NT2/D1 (cell line): ENCODE measurements at regions not wholly inside any gene's neighbourhood (a gene's known extent, or its start where the extent isn't known, plus 50 kb on each side); places are given as distances from the start of the nearest gene placed in this dataset.

Experiments used
- YY1 ChIP-seq: IDR thresholded peaks from 2 replicates; pipeline ENCODE4 v1.6.1; 2011; ENCODE audit not compliant: insufficient read length, insufficient read depth
- ZNF274 ChIP-seq: IDR thresholded peaks from 2 replicates; pipeline ENCODE4 v1.6.1; 2011; ENCODE audit warnings: mild to moderate bottlenecking, low read depth, low read length

DNA sequence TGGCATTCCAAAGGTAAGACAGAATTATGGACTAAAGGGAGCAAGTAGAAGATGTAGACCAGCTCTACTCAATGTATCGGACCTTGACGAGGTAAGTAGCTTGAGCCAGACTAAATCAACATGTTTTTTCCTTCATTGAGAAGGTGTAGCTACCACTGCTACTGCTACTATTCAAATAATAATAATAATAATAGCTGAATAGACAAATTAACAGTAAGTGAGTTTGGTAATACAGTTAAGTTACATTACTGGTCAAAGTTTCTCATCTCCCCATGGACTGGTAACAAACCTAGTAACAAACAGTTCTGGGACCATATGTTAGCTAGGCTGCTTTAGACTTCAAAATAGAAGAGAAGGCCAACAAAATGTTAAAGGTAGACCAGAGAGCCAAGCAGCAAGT is 609.2 kb downstream of the TLE1 start:
- no peak for TF ChIP-seq YY1
- no peak for TF ChIP-seq ZNF274
